Activated CD4-positive, alpha-beta memory T cell treated with anti-CD3 and anti-CD28 coated beads for 36 hours (primary cell): ENCODE measurements at regions not wholly inside any gene's neighbourhood (a gene's known extent, or its start where the extent isn't known, plus 50 kb on each side); places are given as distances from the start of the nearest gene placed in this dataset.
"Not testable (repeated sequence)": the region's sequence is repeated elsewhere in the genome, so short reads cannot be mapped to it uniquely, and the experiment has no call there.

ENCODE experiments used
- CTCF ChIA-PET: fragments of 350-600 bp; sonication (Branson Sonifier 250); formaldehyde crosslinking; loops from one replicate; lab custom pipeline; 2021; ENCODE audit warnings: antibody characterized with exemption, inconsistent platforms; lab: Charles Lee
- POLR2A ChIA-PET: fragments of 350-600 bp; sonication (Branson Sonifier 250); formaldehyde crosslinking; loops from one replicate; lab custom pipeline; 2021; ENCODE audit warnings: antibody characterized with exemption; lab: Charles Lee
- DNase-seq: peaks from one replicate; pipeline ENCODE4 v3.0.0-alpha.2; 2020
- H3K27ac Mint-ChIP-seq: one replicate; pipeline ENCODE4 v1.8.0; 2021; ENCODE audit warnings: mixed read lengths
- H3K27me3 Mint-ChIP-seq: one replicate; pipeline ENCODE4 v1.8.0; 2021; ENCODE audit warnings: mixed read lengths
- H3K36me3 Mint-ChIP-seq: one replicate; pipeline ENCODE4 v1.8.0; 2021; ENCODE audit warnings: mixed read lengths
- H3K4me1 Mint-ChIP-seq: one replicate; pipeline ENCODE4 v1.8.0; 2021; ENCODE audit warnings: low read depth, mixed read lengths
- H3K4me3 Mint-ChIP-seq: one replicate; pipeline ENCODE4 v1.8.0; 2021; ENCODE audit warnings: mild to moderate bottlenecking, mixed read lengths
- H3K9me3 Mint-ChIP-seq: one replicate; pipeline ENCODE4 v1.8.0; 2021; ENCODE audit warnings: mixed read lengths
- intact Hi-C: fragments of 100-400 bp; cut with micrococcal nuclease; formaldehyde crosslinking; loops from one replicate; pipeline ENCODE4 v1.15.1; 2023

DNA sequence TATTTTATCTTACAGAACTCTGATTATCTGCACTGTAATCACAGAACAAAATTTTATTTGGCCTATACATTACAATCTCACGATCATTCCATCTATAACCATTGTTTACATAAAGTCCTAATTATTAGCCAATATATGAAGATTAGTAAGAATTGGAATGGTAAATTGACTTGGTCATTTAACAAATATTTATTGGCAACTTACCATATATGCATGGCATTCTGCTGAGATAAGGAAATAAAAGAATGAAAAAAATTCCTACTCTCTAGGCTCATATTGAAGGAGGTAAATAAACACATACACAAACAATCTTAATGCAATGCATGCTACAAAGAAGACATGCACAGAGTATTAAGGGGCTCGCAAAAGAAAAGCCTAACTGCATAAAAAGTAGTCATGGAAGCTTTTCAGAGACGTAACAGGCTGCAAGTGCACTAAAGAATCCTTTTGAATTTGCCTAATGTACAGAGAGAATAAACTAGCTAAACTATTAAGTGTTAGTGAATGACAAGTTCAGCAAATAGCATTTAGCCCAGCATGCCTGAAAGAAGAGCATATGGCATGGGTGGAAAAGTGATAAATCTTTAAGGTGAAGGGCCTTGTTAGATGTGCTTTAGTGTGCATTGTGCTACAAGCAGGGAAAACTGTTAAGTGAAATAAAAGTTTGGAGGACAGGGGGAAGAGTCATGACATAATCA is 1131.1 kb downstream of the PCDH9 start:
- CTCF ChIA-PET, result no interaction called here
- peaks cover 6% of the 10 kb centered on the region for H3K9me3 Mint-ChIP-seq

GRCh38 chr13:66089711-66090110 is 1140.4 kb downstream of the PCDH9 start:
- Mint-ChIP-seq H3K27me3 (no peaks in the 10 kb centered on the region), H3K4me1 (no peaks in the 10 kb centered on the region), H3K27ac (no peak overlapping the region), H3K36me3 (no peaks in the 10 kb centered on the region), H3K9me3 (peaks cover 5% of the 10 kb centered on the region), H3K4me3 (no peak overlapping the region)
- ChIA-PET CTCF (no interaction called here), POLR2A (no interaction called here)
- DNase-seq, result no peak
- intact Hi-C loops, result no loop called here

More for the DNA sequence above, 1131.1 kb downstream of the PCDH9 start:
- DNase-seq, result no peak
- no peaks in the 10 kb centered on the region for H3K4me1 Mint-ChIP-seq
- POLR2A ChIA-PET, result no interaction called here
- no peaks in the 10 kb centered on the region for H3K27me3 Mint-ChIP-seq
- no peak overlapping the region for H3K27ac Mint-ChIP-seq
- H3K4me3 Mint-ChIP-seq, result no peak overlapping the region
- no peaks in the 10 kb centered on the region for H3K36me3 Mint-ChIP-seq
- intact Hi-C loops, result no loop called here

GRCh38 chr13:66087269-66087710 is 1142.8 kb downstream of the PCDH9 start:
- intact Hi-C loops, result no loop called here

DNA sequence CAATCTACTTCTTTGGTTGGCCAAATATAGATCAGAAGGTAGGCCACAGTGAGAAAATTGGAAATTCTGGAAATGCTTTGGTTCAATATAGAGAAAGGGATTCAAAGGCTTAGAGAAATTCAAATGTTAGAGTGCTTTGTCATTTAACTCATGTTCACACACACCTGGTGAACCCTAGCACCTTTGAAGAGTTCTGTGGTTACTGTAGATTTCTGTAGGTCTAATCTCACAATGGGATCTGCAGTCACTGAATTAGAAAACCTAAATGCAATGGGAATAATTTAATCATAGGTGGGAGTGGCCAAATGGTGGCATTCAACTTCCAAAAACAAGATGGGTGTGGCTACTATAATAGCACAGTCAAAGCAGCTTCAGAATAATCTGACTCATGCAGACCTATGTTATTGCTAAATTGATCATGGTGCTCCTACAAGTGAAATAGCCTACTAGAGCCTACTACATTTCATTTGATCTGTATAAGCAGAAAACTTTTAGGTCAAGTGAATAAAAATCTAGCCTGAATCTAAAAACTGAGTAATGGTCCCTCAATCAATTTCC is 1152.9 kb downstream of the PCDH9 start:
- no peak for DNase-seq
- Mint-ChIP-seq H3K27me3 (no peaks in the 10 kb centered on the region), H3K4me1 (no peaks in the 10 kb centered on the region), H3K4me3 (no peak overlapping the region), H3K36me3 (no peaks in the 10 kb centered on the region), H3K27ac (no peak overlapping the region), H3K9me3 (peaks cover 9% of the 10 kb centered on the region)
- intact Hi-C loops, result no loop called here
- ChIA-PET CTCF (no interaction called here), POLR2A (no interaction called here)

More at GRCh38 chr13:66087269-66087710, 1142.8 kb downstream of the PCDH9 start:
- POLR2A ChIA-PET, result no interaction called here
- no peak overlapping the region for H3K27ac Mint-ChIP-seq
- no peaks in the 10 kb centered on the region for H3K27me3 Mint-ChIP-seq
- no peaks in the 10 kb centered on the region for H3K36me3 Mint-ChIP-seq
- no peaks in the 10 kb centered on the region for H3K4me1 Mint-ChIP-seq
- CTCF ChIA-PET, result no interaction called here
- H3K9me3 Mint-ChIP-seq, result peaks cover 2% of the 10 kb centered on the region
- no peak overlapping the region for H3K4me3 Mint-ChIP-seq
- no peak for DNase-seq

- CTCF ChIA-PET, result no interaction called here
- Mint-ChIP-seq H3K27ac (no peak overlapping the region), H3K4me1 (no peaks in the 10 kb centered on the region)
Observed at GRCh38 chr13:66076417-66076816, 1153.7 kb downstream of the PCDH9 start.

GRCh38 chr13:66074018-66074615 is 1156.0 kb downstream of the PCDH9 start:
- Mint-ChIP-seq H3K9me3 (peaks cover 11% of the 10 kb centered on the region), H3K27ac (no peak overlapping the region), H3K27me3 (no peaks in the 10 kb centered on the region), H3K4me1 (no peaks in the 10 kb centered on the region), H3K36me3 (no peaks in the 10 kb centered on the region), H3K4me3 (no peak overlapping the region)
- CTCF ChIA-PET, result no interaction called here
- POLR2A ChIA-PET, result no interaction called here
- intact Hi-C loops, result no loop called here
- DNase-seq, result no peak

More at GRCh38 chr13:66076417-66076816, 1153.7 kb downstream of the PCDH9 start:
- POLR2A ChIA-PET, result no interaction called here
- Mint-ChIP-seq H3K9me3 (peaks cover 9% of the 10 kb centered on the region), H3K36me3 (no peaks in the 10 kb centered on the region), H3K27me3 (no peaks in the 10 kb centered on the region), H3K4me3 (no peak overlapping the region)
- intact Hi-C loops, result no loop called here
- no peak for DNase-seq

DNA sequence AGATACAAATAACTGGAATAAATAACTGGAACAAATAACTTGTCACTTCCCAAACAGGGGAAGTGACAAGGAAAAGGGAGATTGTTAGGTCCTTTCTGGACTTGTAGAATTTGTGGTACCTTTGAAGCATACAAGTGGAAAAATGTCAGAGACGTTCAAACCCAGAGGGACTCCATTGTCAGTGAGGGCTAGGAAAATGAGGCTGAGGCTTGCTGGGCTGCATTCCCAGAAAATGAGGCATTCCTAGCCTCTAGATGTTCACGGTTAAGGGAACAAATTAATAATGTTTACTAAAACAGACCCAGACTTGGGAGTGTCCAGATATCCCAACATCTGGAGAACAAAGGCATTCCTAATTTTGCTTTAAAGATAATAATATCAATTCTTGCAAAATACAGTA is 1158.0 kb downstream of the PCDH9 start:
- POLR2A ChIA-PET, result not testable (repeated sequence)

GRCh38 chr13:66071608-66072007 is 1158.5 kb downstream of the PCDH9 start:
- intact Hi-C loops, result no loop called here
- no peaks in the 10 kb centered on the region for H3K4me1 Mint-ChIP-seq
- H3K27ac Mint-ChIP-seq, result no peak overlapping the region

More for the DNA sequence above, 1158.0 kb downstream of the PCDH9 start:
- H3K4me3 Mint-ChIP-seq, intact Hi-C loops, H3K27ac Mint-ChIP-seq, DNase-seq, CTCF ChIA-PET, H3K27me3 Mint-ChIP-seq, H3K36me3 Mint-ChIP-seq, H3K4me1 Mint-ChIP-seq: not testable (repeated sequence)
- peaks cover 11% of the 10 kb centered on the region for H3K9me3 Mint-ChIP-seq

DNA sequence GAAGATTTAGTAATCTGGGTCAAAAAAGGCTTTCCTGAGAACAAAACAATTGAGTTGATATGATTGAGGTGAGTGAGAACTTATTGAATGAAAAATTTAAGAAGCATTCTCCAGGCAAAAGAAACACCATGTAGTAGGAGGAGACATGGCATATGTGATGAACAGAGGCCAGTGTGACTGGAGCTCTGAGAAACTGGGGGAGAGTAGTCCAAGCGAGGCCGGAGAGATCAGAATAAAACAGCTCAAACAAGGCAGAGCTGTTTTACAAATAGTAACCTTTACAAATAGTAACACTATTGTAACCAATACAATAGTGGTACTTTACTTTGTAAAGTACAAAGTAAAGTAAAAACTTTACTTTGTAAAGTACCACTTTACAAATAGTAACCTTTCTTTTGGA is 1159.1 kb downstream of the PCDH9 start:
- CTCF ChIA-PET, result no interaction called here
- Mint-ChIP-seq H3K4me3 (no peak overlapping the region), H3K27me3 (no peaks in the 10 kb centered on the region), H3K4me1 (no peaks in the 10 kb centered on the region), H3K27ac (no peak overlapping the region), H3K36me3 (no peaks in the 10 kb centered on the region), H3K9me3 (peaks cover 9% of the 10 kb centered on the region)
- DNase-seq, result no peak
- POLR2A ChIA-PET, result no interaction called here
- intact Hi-C loops, result no loop called here

More at GRCh38 chr13:66071608-66072007, 1158.5 kb downstream of the PCDH9 start:
- Mint-ChIP-seq H3K36me3 (no peaks in the 10 kb centered on the region), H3K4me3 (no peak overlapping the region), H3K27me3 (no peaks in the 10 kb centered on the region), H3K9me3 (peaks cover 10% of the 10 kb centered on the region)
- no peak for DNase-seq
- ChIA-PET CTCF (no interaction called here), POLR2A (no interaction called here)

GRCh38 chr13:66069570-66069969 is 1160.6 kb downstream of the PCDH9 start:
- ChIA-PET POLR2A (no interaction called here), CTCF (no interaction called here)

GRCh38 chr13:66068683-66069082 is 1161.5 kb downstream of the PCDH9 start:
- H3K9me3 Mint-ChIP-seq, result peaks cover 8% of the 10 kb centered on the region

More at GRCh38 chr13:66069570-66069969, 1160.6 kb downstream of the PCDH9 start:
- intact Hi-C loops, result no loop called here
- Mint-ChIP-seq H3K36me3 (no peaks in the 10 kb centered on the region), H3K27me3 (no peaks in the 10 kb centered on the region), H3K9me3 (peaks cover 9% of the 10 kb centered on the region), H3K27ac (no peak overlapping the region), H3K4me1 (no peaks in the 10 kb centered on the region), H3K4me3 (no peak overlapping the region)
- DNase-seq, result no peak

DNA sequence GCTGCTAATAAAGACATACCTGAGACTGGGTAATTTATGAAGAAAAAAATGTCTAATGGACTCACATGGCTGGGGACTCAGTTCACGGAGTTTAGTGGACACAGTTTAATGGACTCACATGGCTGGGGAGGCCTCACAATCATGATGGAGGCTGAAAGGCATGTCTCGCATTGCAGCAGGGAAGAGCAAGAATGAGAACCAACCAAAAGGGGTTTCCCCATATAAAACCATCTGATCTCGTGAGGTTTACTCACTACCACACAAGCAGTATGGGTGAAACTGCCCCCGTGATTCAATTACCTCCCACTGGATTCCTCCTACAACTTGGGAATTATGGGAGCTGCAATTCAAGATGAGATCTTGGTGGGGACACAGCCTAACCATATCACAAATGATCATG is 1181.2 kb downstream of the PCDH9 start:
- no peak for DNase-seq
- Mint-ChIP-seq H3K27ac (no peak overlapping the region), H3K27me3 (no peaks in the 10 kb centered on the region), H3K9me3 (peaks cover 9% of the 10 kb centered on the region), H3K4me1 (no peaks in the 10 kb centered on the region), H3K36me3 (no peaks in the 10 kb centered on the region), H3K4me3 (no peak overlapping the region)
- intact Hi-C loops, result no loop called here
- ChIA-PET CTCF (no interaction called here), POLR2A (no interaction called here)

More at GRCh38 chr13:66068683-66069082, 1161.5 kb downstream of the PCDH9 start:
- H3K27me3 Mint-ChIP-seq, result no peaks in the 10 kb centered on the region
- intact Hi-C loops, result no loop called here
- ChIA-PET CTCF (no interaction called here), POLR2A (no interaction called here)
- H3K27ac Mint-ChIP-seq, result no peak overlapping the region
- H3K4me1 Mint-ChIP-seq, result no peaks in the 10 kb centered on the region
- H3K36me3 Mint-ChIP-seq, result no peaks in the 10 kb centered on the region
- DNase-seq, result no peak
- no peak overlapping the region for H3K4me3 Mint-ChIP-seq
